HCT116 (cell line): ENCODE measurements at regions not wholly inside any gene's neighbourhood (a gene's known extent, or its start where the extent isn't known, plus 50 kb on each side); places are given as distances from the start of the nearest gene placed in this dataset.

Source experiments
- ATAC-seq: fragments of 200-7000 bp; cut with Tn5 transposase; 2 replicates; pipeline ENCODE4 v1.9.1; 2020; ENCODE audit warnings: mild to moderate bottlenecking, moderate library complexity
- BruUV-seq: library from RNA; stranded (reverse); fragments of 400-500 nt; replicated peaks from 2 replicates; lab custom pipeline; 2021; lab: Mats Ljungman, UMichigan
- CTCF ChIA-PET: fragments of 300-600 bp; sonication (Branson Sonifier 250); formaldehyde crosslinking; loops from one replicate; lab custom pipeline; 2021; ENCODE audit warnings: antibody characterized with exemption; lab: Charles Lee
- POLR2A ChIA-PET: fragments of 300-600, 350-600 bp; sonication (Branson Sonifier 250); formaldehyde crosslinking; loops from one replicate; lab custom pipeline; 2021; ENCODE audit warnings: antibody characterized with exemption; lab: Charles Lee
- RAD21 ChIA-PET, 2 experiments: fragments of 300-600 bp; sonication (Branson Sonifier 250); formaldehyde crosslinking; loops; one replicate each; lab custom pipeline; 2023; ENCODE audit warnings: low total read pairs in 2 of 2; ENCODE audit not compliant: uncharacterized antibody in 2 of 2, unreplicated experiment in 2 of 2, low non-redundant PET in 1 of 2; lab: Charles Lee
- DNase-seq: peaks from one replicate; pipeline ENCODE4 v3.0.0-alpha.2; 2010; ENCODE audit warnings: low read depth, low spot score
- H2AFZ ChIP-seq: fragments of 200-600 bp; shearing (Covaris generic), sonication (generic); 2 replicates; pipeline ENCODE4 v1.6.1; 2017; ENCODE audit warnings: low read depth, mixed run types, mixed read lengths, antibody characterized with exemption, low read length; ENCODE audit not compliant: poor library complexity, severe bottlenecking
- H3K27ac ChIP-seq: 2 replicates; pipeline ENCODE4 v1.5.1; 2012; ENCODE audit warnings: low read depth, low read length
- H3K27me3 ChIP-seq: fragments of 200-600 bp; sonication (generic); 2 replicates; pipeline ENCODE4 v1.6.1; 2016; ENCODE audit warnings: mixed run types, low read length, mixed read lengths; ENCODE audit not compliant: insufficient read depth
- H3K36me3 ChIP-seq, 2 experiments: fragments of 200-500 bp in 1 of 2; fragments of 200-600 bp in 1 of 2; sonication (Bioruptor generic) in 1 of 2; sonication (generic) in 1 of 2; 2 replicates each; pipeline versions ENCODE4 v1.5.1 to v1.6.1; 2014 to 2016; ENCODE audit warnings: low read length in 2 of 2, inconsistent platforms in 1 of 2, mixed read lengths in 1 of 2, mixed run types in 1 of 2; ENCODE audit not compliant: insufficient read depth in 2 of 2, control insufficient read depth in 1 of 2
- H3K4me1 ChIP-seq, 2 experiments: fragments of 200-600 bp in 1 of 2; sonication (generic) in 1 of 2; 2 replicates each; pipeline versions ENCODE4 v1.5.1 to v1.6.1; 2012 to 2017; ENCODE audit warnings: low read length in 2 of 2, inconsistent platforms in 1 of 2, mild to moderate bottlenecking in 1 of 2, mixed read lengths in 1 of 2, mixed run types in 1 of 2, moderate library complexity in 1 of 2; ENCODE audit not compliant: insufficient read depth in 2 of 2, control insufficient read depth in 1 of 2
- H3K4me2 ChIP-seq: fragments of 200-600 bp; sonication (generic); 2 replicates; pipeline ENCODE4 v1.6.1; 2017; ENCODE audit warnings: mixed run types, low read length, mixed read lengths
- H3K4me3 ChIP-seq, 2 experiments: fragments of 200-600 bp in 1 of 2; sonication (generic) in 1 of 2; replicated peaks in 1 of 2; 2 replicates each; pipeline ENCODE4 v1.5.1; 2011 to 2016; ENCODE audit warnings: low read length in 2 of 2, control low read depth in 1 of 2, low read depth in 1 of 2, mild to moderate bottlenecking in 1 of 2, mixed read lengths in 1 of 2, mixed run types in 1 of 2
- H3K79me2 ChIP-seq: fragments of 200-600 bp; sonication (generic); 2 replicates; pipeline ENCODE4 v1.6.1; 2017; ENCODE audit warnings: mild to moderate bottlenecking, mixed run types, low read length, moderate library complexity, mixed read lengths; ENCODE audit not compliant: insufficient read depth
- H3K9ac ChIP-seq: fragments of 200-600 bp; sonication (generic); 2 replicates; pipeline ENCODE4 v1.6.1; 2016; ENCODE audit warnings: low read length, mixed read lengths
- H3K9me2 ChIP-seq: fragments of 200-600 bp; sonication (generic), shearing (Covaris generic); 2 replicates; pipeline ENCODE4 v1.6.1; 2017; ENCODE audit warnings: mixed run types, mild to moderate bottlenecking, moderate library complexity; ENCODE audit not compliant: insufficient read depth
- H3K9me3 ChIP-seq, 2 experiments: fragments of 200-500 bp in 1 of 2; fragments of 200-600 bp in 1 of 2; sonication (Bioruptor generic) in 1 of 2; sonication (generic) in 1 of 2; 2 replicates each; pipeline ENCODE4 v1.6.1; 2014 to 2017; ENCODE audit warnings: low read length in 2 of 2, mixed read lengths in 2 of 2, inconsistent platforms in 1 of 2, low read depth in 1 of 2, mild to moderate bottlenecking in 1 of 2, mixed run types in 1 of 2, moderate library complexity in 1 of 2; ENCODE audit not compliant: control insufficient read depth in 1 of 2, insufficient read depth in 1 of 2
- H4K20me1 ChIP-seq: fragments of 200-600 bp; sonication (generic), shearing (Covaris generic); 2 replicates; pipeline ENCODE4 v1.6.1; 2017; ENCODE audit warnings: mixed run types, mild to moderate bottlenecking, moderate library complexity; ENCODE audit not compliant: insufficient read depth
- CBX3 ChIP-seq: IDR thresholded peaks from 2 replicates; pipeline ENCODE4 v1.6.1; 2012; ENCODE audit warnings: low read depth
- CTCF ChIP-seq, 3 experiments: fragments of 200-600 bp in 1 of 3; sonication (generic) in 1 of 3; IDR thresholded peaks in 2 of 3; conservative IDR thresholded peaks in 1 of 3; 2 replicates each; pipeline ENCODE4 v1.5.1; 2012 to 2017; ENCODE audit warnings: low read depth in 2 of 3, low read length in 2 of 3, antibody characterized with exemption in 1 of 3, borderline replicate concordance in 1 of 3, control low read depth in 1 of 3, mild to moderate bottlenecking in 1 of 3, mixed read lengths in 1 of 3, mixed run types in 1 of 3, moderate library complexity in 1 of 3; ENCODE audit not compliant: insufficient read depth in 1 of 3
- EGR1 ChIP-seq: IDR thresholded peaks from 2 replicates; pipeline ENCODE4 v1.6.1; 2012; ENCODE audit warnings: low read depth
- EZH2 ChIP-seq: fragments of 200-600 bp; sonication (generic); IDR thresholded peaks from 2 replicates; pipeline ENCODE4 v1.6.1; 2017; ENCODE audit warnings: antibody characterized with exemption, mixed run types
- EZH2phosphoT487 ChIP-seq: fragments of 200-600 bp; IDR thresholded peaks from 2 replicates; pipeline ENCODE4 v1.6.1; 2018; ENCODE audit warnings: antibody characterized with exemption, borderline replicate concordance
- JUND ChIP-seq: IDR thresholded peaks from 2 replicates; pipeline ENCODE4 v1.6.1; 2012
- MAX ChIP-seq: IDR thresholded peaks from 2 replicates; pipeline ENCODE4 v1.6.1; 2012
- POLR2AphosphoS5 ChIP-seq: IDR thresholded peaks from 2 replicates; pipeline ENCODE4 v1.6.1; 2011; ENCODE audit warnings: mild to moderate bottlenecking, low read depth, low read length, moderate library complexity
- REST ChIP-seq: IDR thresholded peaks from 2 replicates; pipeline ENCODE4 v1.6.1; 2012; ENCODE audit warnings: low read depth
- SP1 ChIP-seq: IDR thresholded peaks from 2 replicates; pipeline ENCODE4 v1.6.1; 2012; ENCODE audit warnings: low read depth
- ZBTB33 ChIP-seq: IDR thresholded peaks from 2 replicates; pipeline ENCODE4 v1.6.1; 2011; ENCODE audit warnings: mild to moderate bottlenecking, low read length, moderate library complexity; ENCODE audit not compliant: insufficient replicate concordance; ENCODE audit errors: extremely low read depth
- ZNF274 ChIP-seq: fragments of 200-500 bp; sonication (Bioruptor generic); IDR thresholded peaks from 2 replicates; pipeline ENCODE4 v1.6.1; 2014; ENCODE audit warnings: mild to moderate bottlenecking, low read depth, low read length, inconsistent platforms
- intact Hi-C: fragments of 100-400 bp; cut with micrococcal nuclease; formaldehyde crosslinking; loops from 2 replicates; pipeline ENCODE4 v1.10.0; 2022

GRCh38 chr12:18813753-18814152 is 75.8 kb downstream of the CAPZA3 start:
- ATAC-seq, result no peak

More at GRCh38 chr12:18813753-18814152, 75.8 kb downstream of the CAPZA3 start:
- ChIA-PET POLR2A (no interaction called here), CTCF (no interaction called here), RAD21 (no interaction called here)
- H3K4me1 ChIP-seq, result no peaks in the 10 kb centered on the region
- no peaks in the 10 kb centered on the region for H3K9me3 ChIP-seq
- intact Hi-C loops, result no loop called here
- DNase-seq, result no peak
- H3K79me2 ChIP-seq, result no peaks in the 10 kb centered on the region
- no peaks in the 10 kb centered on the region for H3K9me2 ChIP-seq
- no peak overlapping the region for H3K27ac ChIP-seq
- H3K4me2 ChIP-seq, result no peak overlapping the region
- H3K4me3 ChIP-seq, result no peak overlapping the region
- no peak overlapping the region for H3K9ac ChIP-seq
- H2AFZ ChIP-seq, result no peak overlapping the region
- TF ChIP-seq CTCF (IDR thresholded peaks at IDR 0.05 in 2 of 3, conservative IDR thresholded peaks at IDR 0.05 in 1 of 3; ENCODE audit: borderline replicate concordance in 1 of 3, insufficient read depth in 1 of 3, low read depth in 2 of 3, low read length in 2 of 3) (no peak), ZBTB33 (no peak), SP1 (no peak), EGR1 (no peak), EZH2 (no peak), ZNF274 (no peak), POLR2AphosphoS5 (no peak), REST (no peak), MAX (no peak), EZH2phosphoT487 (no peak), JUND (no peak), CBX3 (no peak)
- no TSS peak for BruUV-seq
- H3K27me3 ChIP-seq, result no peaks in the 10 kb centered on the region
- H4K20me1 ChIP-seq, result no peaks in the 10 kb centered on the region
- H3K36me3 ChIP-seq, result no peaks in the 10 kb centered on the region
